ENCODE measurements at regions not wholly inside any gene's neighbourhood (a gene's known extent, or its start where the extent isn't known, plus 50 kb on each side); places are given as distances from the start of the nearest gene placed in this dataset.

- Mint-ChIP-seq H3K27ac (no peak overlapping the region), H3K36me3 (no peaks in the 10 kb centered on the region), H3K4me3 (no peak overlapping the region), H3K27me3 (peaks cover 0 to 4% of the 10 kb centered on the region in 2 donors), H3K9me3 (no peaks in the 10 kb centered on the region), H3K4me1 (ENCODE audit: low read depth in 2 of 2) (no peaks in the 10 kb centered on the region)
- ATAC-seq (no peak), DNase-seq (ENCODE audit: low spot score) (no peak)
Measured at GRCh38 chr10:124282326-124282725, 136.4 kb downstream of the OAT start.

- Mint-ChIP-seq H3K4me1 (ENCODE audit: low read depth in 2 of 2) (no peaks in the 10 kb centered on the region), H3K9me3 (no peaks in the 10 kb centered on the region), H3K27ac (no peak overlapping the region), H3K27me3 (peaks cover under 1 to 4% of the 10 kb centered on the region in 2 donors), H3K4me3 (no peak overlapping the region), H3K36me3 (no peaks in the 10 kb centered on the region)
- DNase-seq (ENCODE audit: low spot score) (no peak), ATAC-seq (no peak)
Measured at GRCh38 chr10:124281666-124282065, 137.1 kb downstream of the OAT start.

- Mint-ChIP-seq H3K27me3 (peaks cover 7% of the 10 kb centered on the region in 2 donors), H3K4me3 (no peak overlapping the region), H3K36me3 (no peaks in the 10 kb centered on the region), H3K4me1 (ENCODE audit: low read depth in 2 of 2) (no peaks in the 10 kb centered on the region), H3K27ac (no peak overlapping the region), H3K9me3 (no peaks in the 10 kb centered on the region)
- ATAC-seq (no peak), DNase-seq (ENCODE audit: low spot score) (no peak)
Measured at GRCh38 chr10:124280916-124281315, 137.8 kb downstream of the OAT start.

GRCh38 chr10:124279882-124280281, 138.8 kb downstream of the OAT start:
- H3K4me3 Mint-ChIP-seq, result no peak overlapping the region

GRCh38 chr10:124279298-124279697, 139.4 kb downstream of the OAT start:
- no peaks in the 10 kb centered on the region for H3K4me1 Mint-ChIP-seq (ENCODE audit: low read depth in 2 of 2)
- ATAC-seq, result no peak
- H3K27me3 Mint-ChIP-seq, result peaks cover 10 to 16% of the 10 kb centered on the region in 2 donors
- H3K36me3 Mint-ChIP-seq, result peaks cover 5% of the 10 kb centered on the region
- no peak overlapping the region for H3K27ac Mint-ChIP-seq
- H3K9me3 Mint-ChIP-seq, result no peaks in the 10 kb centered on the region
- H3K4me3 Mint-ChIP-seq, result no peak overlapping the region
- no peak for DNase-seq (ENCODE audit: low spot score)

More at GRCh38 chr10:124279882-124280281, 138.8 kb downstream of the OAT start:
- Mint-ChIP-seq H3K9me3 (no peaks in the 10 kb centered on the region), H3K36me3 (no peaks in the 10 kb centered on the region), H3K27ac (no peak overlapping the region), H3K4me1 (ENCODE audit: low read depth in 2 of 2) (no peaks in the 10 kb centered on the region), H3K27me3 (peaks cover 10% of the 10 kb centered on the region in 2 donors)
- DNase-seq (ENCODE audit: low spot score) (no peak), ATAC-seq (no peak)

- no peak for ATAC-seq
- peaks cover 7% of the 10 kb centered on the region for H3K36me3 Mint-ChIP-seq
- no peak overlapping the region for H3K27ac Mint-ChIP-seq
- peaks cover 10 to 17% of the 10 kb centered on the region in 2 donors for H3K27me3 Mint-ChIP-seq
- no peak for DNase-seq (ENCODE audit: low spot score)
- no peaks in the 10 kb centered on the region for H3K4me1 Mint-ChIP-seq (ENCODE audit: low read depth in 2 of 2)
- no peak overlapping the region for H3K4me3 Mint-ChIP-seq
- H3K9me3 Mint-ChIP-seq, result peaks cover under 1% of the 10 kb centered on the region
Measured at GRCh38 chr10:124278356-124278755, 140.4 kb downstream of the OAT start.

- Mint-ChIP-seq H3K9me3 (peaks cover 9% of the 10 kb centered on the region), H3K27me3 (peaks cover 6 to 26% of the 10 kb centered on the region in 2 donors), H3K27ac (no peak overlapping the region), H3K4me1 (ENCODE audit: low read depth in 2 of 2) (no peaks in the 10 kb centered on the region), H3K36me3 (peaks cover 17% of the 10 kb centered on the region), H3K4me3 (no peak overlapping the region)
- ATAC-seq (no peak), DNase-seq (ENCODE audit: low spot score) (no peak)
Measured at GRCh38 chr10:124273141-124273540, 145.6 kb downstream of the OAT start.

GRCh38 chr10:124271676-124272075, 147.0 kb downstream of the OAT start:
- Mint-ChIP-seq H3K9me3 (peaks cover 9% of the 10 kb centered on the region), H3K4me1 (ENCODE audit: low read depth in 2 of 2) (no peaks in the 10 kb centered on the region), H3K36me3 (peaks cover 17% of the 10 kb centered on the region), H3K27ac (no peak overlapping the region), H3K27me3 (peaks cover 6 to 25% of the 10 kb centered on the region in 2 donors), H3K4me3 (no peak overlapping the region)
- no peak for DNase-seq (ENCODE audit: low spot score)
- ATAC-seq, result no peak

- peaks cover 17% of the 10 kb centered on the region for H3K36me3 Mint-ChIP-seq
- peaks cover 9% of the 10 kb centered on the region for H3K9me3 Mint-ChIP-seq
- H3K4me1 Mint-ChIP-seq (ENCODE audit: low read depth in 2 of 2), result no peaks in the 10 kb centered on the region
- no peak overlapping the region for H3K4me3 Mint-ChIP-seq
- H3K27ac Mint-ChIP-seq, result no peak overlapping the region
- DNase-seq (ENCODE audit: low spot score), result no peak
- no peak for ATAC-seq
- peaks cover 4 to 19% of the 10 kb centered on the region in 2 donors for H3K27me3 Mint-ChIP-seq
Measured at GRCh38 chr10:124270530-124271327, 148.0 kb downstream of the OAT start.

- Mint-ChIP-seq H3K27ac (no peak overlapping the region), H3K4me1 (ENCODE audit: low read depth in 2 of 2) (no peaks in the 10 kb centered on the region), H3K27me3 (peaks cover 0 to 8% of the 10 kb centered on the region in 2 donors), H3K4me3 (no peak overlapping the region), H3K9me3 (peaks cover 9% of the 10 kb centered on the region), H3K36me3 (peaks cover 11% of the 10 kb centered on the region)
- ATAC-seq, result no peak
- DNase-seq (ENCODE audit: low spot score), result no peak
Measured at GRCh38 chr10:124268976-124269375, 149.7 kb downstream of the OAT start.

- Mint-ChIP-seq H3K27me3 (peaks cover 0 to 8% of the 10 kb centered on the region in 2 donors), H3K4me1 (ENCODE audit: low read depth in 2 of 2) (no peaks in the 10 kb centered on the region), H3K4me3 (no peak overlapping the region), H3K36me3 (peaks cover 7% of the 10 kb centered on the region), H3K9me3 (peaks cover 5% of the 10 kb centered on the region), H3K27ac (no peak overlapping the region)
- DNase-seq (ENCODE audit: low spot score) (no peak), ATAC-seq (no peak)
Measured at GRCh38 chr10:124267911-124268549, 150.7 kb downstream of the OAT start.

GRCh38 chr10:124267231-124267885, 151.4 kb downstream of the OAT start:
- peaks cover 0 to 8% of the 10 kb centered on the region in 2 donors for H3K27me3 Mint-ChIP-seq
- no peak overlapping the region for H3K27ac Mint-ChIP-seq
- H3K36me3 Mint-ChIP-seq, result peaks cover 5% of the 10 kb centered on the region
- H3K4me3 Mint-ChIP-seq, result no peak overlapping the region
- ATAC-seq, result no peak
- H3K9me3 Mint-ChIP-seq, result peaks cover 3% of the 10 kb centered on the region
- H3K4me1 Mint-ChIP-seq (ENCODE audit: low read depth in 2 of 2), result no peaks in the 10 kb centered on the region
- no peak for DNase-seq (ENCODE audit: low spot score)

- no peaks in the 10 kb centered on the region for H3K9me3 Mint-ChIP-seq
- no peak for ATAC-seq
- H3K4me3 Mint-ChIP-seq, result no peak overlapping the region
- no peak for DNase-seq (ENCODE audit: low spot score)
- H3K27ac Mint-ChIP-seq, result no peak overlapping the region
- H3K4me1 Mint-ChIP-seq (ENCODE audit: low read depth in 2 of 2), result no peaks in the 10 kb centered on the region
- no peaks in the 10 kb centered on the region for H3K36me3 Mint-ChIP-seq
- peaks cover 0 to 5% of the 10 kb centered on the region in 2 donors for H3K27me3 Mint-ChIP-seq
Measured at GRCh38 chr10:124266468-124267230, 152.1 kb downstream of the OAT start.
